ENCODE measurements at regions not wholly inside any gene's neighbourhood (a gene's known extent, or its start where the extent isn't known, plus 50 kb on each side); places are given as distances from the start of the nearest gene placed in this dataset.

DNA sequence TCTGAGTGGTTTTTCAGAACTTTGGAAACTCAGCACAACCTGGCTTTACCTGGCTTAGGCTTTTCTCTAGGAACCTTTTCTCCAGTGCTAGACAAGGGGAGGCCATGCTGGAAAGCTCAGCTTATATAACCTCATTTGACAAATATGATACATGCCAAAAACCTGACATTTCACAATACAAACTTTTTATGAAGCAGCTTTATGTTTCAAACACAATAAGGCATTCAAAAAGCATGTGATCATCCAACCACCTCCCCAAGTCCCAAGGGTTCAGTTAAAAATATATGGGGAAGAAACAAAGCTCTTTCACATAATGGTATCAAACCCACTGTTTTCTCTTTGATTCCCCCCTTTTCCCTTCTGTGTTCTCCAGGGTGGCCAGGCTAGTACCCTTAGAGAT lies 63.7 kb downstream of the ZC3H11B start:
- TF ChIP-seq EZH2 (IDR thresholded peaks at IDR 0.05; ENCODE audit: low read depth, low read length, severe bottlenecking) (no peak), EP300 (IDR thresholded peaks at IDR 0.05; ENCODE audit: borderline replicate concordance in 1 of 2, low read depth in 2 of 2, low read length in 2 of 2) (no peak)
- TF ChIP-seq, protein P1, sequence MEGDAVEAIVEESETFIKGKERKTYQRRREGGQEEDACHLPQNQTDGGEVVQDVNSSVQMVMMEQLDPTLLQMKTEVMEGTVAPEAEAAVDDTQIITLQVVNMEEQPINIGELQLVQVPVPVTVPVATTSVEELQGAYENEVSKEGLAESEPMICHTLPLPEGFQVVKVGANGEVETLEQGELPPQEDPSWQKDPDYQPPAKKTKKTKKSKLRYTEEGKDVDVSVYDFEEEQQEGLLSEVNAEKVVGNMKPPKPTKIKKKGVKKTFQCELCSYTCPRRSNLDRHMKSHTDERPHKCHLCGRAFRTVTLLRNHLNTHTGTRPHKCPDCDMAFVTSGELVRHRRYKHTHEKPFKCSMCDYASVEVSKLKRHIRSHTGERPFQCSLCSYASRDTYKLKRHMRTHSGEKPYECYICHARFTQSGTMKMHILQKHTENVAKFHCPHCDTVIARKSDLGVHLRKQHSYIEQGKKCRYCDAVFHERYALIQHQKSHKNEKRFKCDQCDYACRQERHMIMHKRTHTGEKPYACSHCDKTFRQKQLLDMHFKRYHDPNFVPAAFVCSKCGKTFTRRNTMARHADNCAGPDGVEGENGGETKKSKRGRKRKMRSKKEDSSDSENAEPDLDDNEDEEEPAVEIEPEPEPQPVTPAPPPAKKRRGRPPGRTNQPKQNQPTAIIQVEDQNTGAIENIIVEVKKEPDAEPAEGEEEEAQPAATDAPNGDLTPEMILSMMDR (IDR thresholded peaks at IDR 0.05; ENCODE audit: control extremely low read depth in 1 of 3, insufficient read depth in 1 of 3, low read depth in 1 of 3, low read length in 3 of 3), result no peak
